GM23248 (cell line): ENCODE measurements at regions not wholly inside any gene's neighbourhood (a gene's known extent, or its start where the extent isn't known, plus 50 kb on each side); places are given as distances from the start of the nearest gene placed in this dataset.

Experiments
- DNase-seq: peaks from one replicate; pipeline ENCODE4 v3.0.0-alpha.2; 2015
- H2AFZ ChIP-seq: fragments of 200-600 bp; sonication (generic); 2 replicates; pipeline ENCODE4 v1.6.1; 2016; ENCODE audit warnings: antibody characterized with exemption
- H3F3A ChIP-seq: fragments of 200-600 bp; sonication (generic); 2 replicates; pipeline ENCODE4 v1.6.1; 2016; ENCODE audit warnings: mild to moderate bottlenecking, antibody characterized with exemption, mixed run types; ENCODE audit not compliant: insufficient read depth
- H3K27ac ChIP-seq: fragments of 200-600 bp; sonication (generic); 2 replicates; pipeline ENCODE4 v1.5.1; 2016; ENCODE audit warnings: mild to moderate bottlenecking
- H3K27me3 ChIP-seq: fragments of 200-600 bp; sonication (generic); replicated peaks from 2 replicates; pipeline ENCODE4 v1.6.1; 2016; ENCODE audit warnings: mild to moderate bottlenecking; ENCODE audit not compliant: insufficient read depth
- H3K36me3 ChIP-seq: fragments of 200-600 bp; sonication (generic); 2 replicates; pipeline ENCODE4 v1.6.1; 2016; ENCODE audit warnings: low read depth, mild to moderate bottlenecking
- H3K4me1 ChIP-seq: fragments of 200-600 bp; sonication (generic); 2 replicates; pipeline ENCODE4 v1.6.1; 2016; ENCODE audit warnings: mild to moderate bottlenecking; ENCODE audit not compliant: insufficient read depth
- H3K4me2 ChIP-seq: fragments of 200-600 bp; sonication (generic); one replicate; pipeline ENCODE4 v1.6.1; 2016; ENCODE audit warnings: mild to moderate bottlenecking; ENCODE audit not compliant: unreplicated experiment
- H3K4me3 ChIP-seq: fragments of 200-600 bp; sonication (generic); 2 replicates; pipeline ENCODE4 v1.5.1; 2016; ENCODE audit warnings: mild to moderate bottlenecking
- H3K79me2 ChIP-seq: fragments of 200-600 bp; sonication (generic); 2 replicates; pipeline ENCODE4 v1.6.1; 2016; ENCODE audit warnings: mild to moderate bottlenecking; ENCODE audit not compliant: insufficient read depth
- H3K9ac ChIP-seq: fragments of 200-600 bp; sonication (generic); 2 replicates; pipeline ENCODE4 v1.6.1; 2016; ENCODE audit warnings: mild to moderate bottlenecking
- H3K9me2 ChIP-seq: fragments of 200-600 bp; sonication (generic); 2 replicates; pipeline ENCODE4 v1.6.1; 2016; ENCODE audit warnings: mixed run types, mild to moderate bottlenecking, moderate library complexity; ENCODE audit not compliant: insufficient read depth
- H3K9me3 ChIP-seq: fragments of 200-600 bp; sonication (generic); one replicate; pipeline ENCODE4 v1.6.1; 2017; ENCODE audit warnings: low read depth
- H4K20me1 ChIP-seq: fragments of 200-600 bp; sonication (generic); 2 replicates; pipeline ENCODE4 v1.6.0; 2016; ENCODE audit not compliant: insufficient read depth
- EZH2 ChIP-seq: fragments of 200-600 bp; sonication (generic); IDR thresholded peaks from 2 replicates; pipeline ENCODE4 v1.6.1; 2018; ENCODE audit warnings: antibody characterized with exemption, mild to moderate bottlenecking; ENCODE audit not compliant: insufficient read depth, poor library complexity, severe bottlenecking
- EZH2phosphoT487 ChIP-seq: fragments of 200-600 bp; sonication (generic); IDR thresholded peaks from 2 replicates; pipeline ENCODE4 v1.6.1; 2018; ENCODE audit warnings: antibody characterized with exemption, moderate library complexity, mild to moderate bottlenecking, low read depth; ENCODE audit not compliant: insufficient read depth
- WGBS, 2 experiments: methylation state at CpG; one replicate each; pipeline ENCODE4 v1.1.6; 2015 to 2017; ENCODE audit warnings: low lambda C conversion rate in 2 of 2, low coverage in 1 of 2; ENCODE audit errors: missing lambda C conversion rate in 2 of 2; 5-methylcytosine and 5-hydroxymethylcytosine counted together
- in situ Hi-C: fragments of 300-500 bp; cut with MboI; formaldehyde crosslinking; loops from 2 replicates; pipeline ENCODE4 v1.15.0; 2020

GRCh38 chr15:46607077-46607476 lies 972.2 kb downstream of the SQOR start:
- no peak overlapping the region for H3K4me2 ChIP-seq
- in situ Hi-C loops = no loop called here
- WGBS, 2 experiments = 11 to 12% methylated on average over 3 of the region's 3 CpGs

DNA sequence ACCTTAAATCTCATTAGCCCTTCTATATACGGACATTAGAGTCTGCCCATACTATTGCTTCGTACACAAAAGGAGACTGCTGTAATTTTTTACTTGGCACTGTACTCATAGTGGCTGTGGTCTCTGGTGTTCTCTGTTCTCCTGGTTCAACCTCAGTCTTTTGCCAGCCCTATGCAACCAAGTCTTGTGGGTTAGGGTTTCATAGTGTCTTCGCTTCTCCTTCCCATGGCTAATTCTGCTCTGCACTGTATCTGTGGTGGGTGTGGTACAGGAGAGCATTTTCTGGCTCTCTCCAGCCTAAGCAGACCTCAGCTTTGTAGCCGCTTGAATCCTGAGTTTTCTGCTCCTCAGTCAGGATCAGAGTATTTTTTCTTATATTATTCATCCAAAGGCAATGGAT lies 981.2 kb downstream of the SQOR start:
- no peak for DNase-seq

More at GRCh38 chr15:46607077-46607476, 972.2 kb downstream of the SQOR start:
- Histone ChIP-seq H3K27me3 (no peaks in the 10 kb centered on the region), H3K36me3 (no peaks in the 10 kb centered on the region), H3K9me3 (no peaks in the 10 kb centered on the region), H3K9ac (no peak overlapping the region), H3F3A (no peaks in the 10 kb centered on the region), H3K79me2 (no peaks in the 10 kb centered on the region), H4K20me1 (no peaks in the 10 kb centered on the region), H2AFZ (no peak overlapping the region), H3K27ac (no peak overlapping the region), H3K9me2 (no peaks in the 10 kb centered on the region), H3K4me1 (no peaks in the 10 kb centered on the region), H3K4me3 (no peak overlapping the region)
- no peak for TF ChIP-seq EZH2phosphoT487
- TF ChIP-seq EZH2 = no peak
- DNase-seq = no peak

DNA sequence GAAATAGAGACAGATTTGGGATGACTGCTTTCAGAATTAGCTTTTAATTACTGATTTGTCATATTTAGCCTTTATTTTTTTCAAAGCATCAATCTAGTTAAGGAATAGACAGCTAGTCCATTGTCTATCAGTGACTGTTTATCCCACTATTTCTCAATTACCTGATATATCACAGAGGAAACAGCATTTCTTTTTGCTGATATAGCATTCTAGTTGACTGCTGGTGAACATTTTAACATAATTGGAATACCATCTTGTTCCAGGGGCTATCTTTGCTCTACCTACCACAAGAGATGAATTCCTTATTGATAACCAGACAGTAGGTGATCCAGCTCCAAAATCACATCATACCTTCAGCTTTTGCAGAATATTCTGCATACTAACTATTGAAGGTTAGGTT lies 982.7 kb downstream of the SQOR start:
- Histone ChIP-seq H3K36me3 (no peaks in the 10 kb centered on the region), H3K9ac (no peak overlapping the region), H3K27ac (no peak overlapping the region), H3F3A (no peaks in the 10 kb centered on the region), H3K27me3 (no peaks in the 10 kb centered on the region), H3K4me1 (no peaks in the 10 kb centered on the region), H3K9me2 (no peaks in the 10 kb centered on the region), H4K20me1 (no peaks in the 10 kb centered on the region), H3K9me3 (no peaks in the 10 kb centered on the region), H2AFZ (no peak overlapping the region), H3K4me3 (no peak overlapping the region), H3K4me2 (no peak overlapping the region), H3K79me2 (no peaks in the 10 kb centered on the region)
- no peak for TF ChIP-seq EZH2
- TF ChIP-seq EZH2phosphoT487 = no peak
- no peak for DNase-seq
- in situ Hi-C loops = no loop called here

More for the DNA sequence above, 981.2 kb downstream of the SQOR start:
- Histone ChIP-seq H3K9ac (no peak overlapping the region), H3K36me3 (no peaks in the 10 kb centered on the region), H3K4me1 (no peaks in the 10 kb centered on the region), H3K4me3 (no peak overlapping the region), H2AFZ (no peak overlapping the region), H3K4me2 (no peak overlapping the region), H3K27ac (no peak overlapping the region), H3K27me3 (no peaks in the 10 kb centered on the region), H3K79me2 (no peaks in the 10 kb centered on the region), H3K9me2 (no peaks in the 10 kb centered on the region), H3F3A (no peaks in the 10 kb centered on the region), H4K20me1 (no peaks in the 10 kb centered on the region), H3K9me3 (no peaks in the 10 kb centered on the region)
- in situ Hi-C loops = no loop called here
- no peak for TF ChIP-seq EZH2
- 21 to 28% methylated on average over 4 of the region's 4 CpGs for WGBS, 2 experiments

DNA sequence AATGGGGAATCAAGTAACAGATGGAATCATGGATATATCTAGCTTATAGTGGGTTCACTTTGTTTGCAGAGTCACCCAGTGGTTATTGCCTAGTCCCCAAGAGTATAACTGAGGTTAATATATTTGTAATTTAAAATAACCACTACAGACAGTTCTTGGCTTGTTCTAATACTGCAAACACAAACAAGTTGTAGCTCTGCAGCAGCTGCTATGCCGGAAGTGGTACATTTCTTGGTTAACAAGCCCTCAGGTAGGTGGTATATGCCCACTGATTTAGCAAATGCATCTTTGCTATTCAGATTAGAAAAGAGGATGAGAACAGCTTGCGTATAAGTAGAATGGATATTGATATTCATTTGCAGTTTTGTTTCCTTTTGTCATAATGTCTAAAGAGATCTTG lies 984.2 kb downstream of the SQOR start:
- Histone ChIP-seq H3K4me1 (no peaks in the 10 kb centered on the region), H3K27ac (no peak overlapping the region), H3K9me2 (no peaks in the 10 kb centered on the region), H3K9me3 (no peaks in the 10 kb centered on the region), H2AFZ (no peak overlapping the region), H3K4me2 (no peak overlapping the region), H4K20me1 (no peaks in the 10 kb centered on the region), H3K79me2 (no peaks in the 10 kb centered on the region), H3K36me3 (no peaks in the 10 kb centered on the region), H3K27me3 (no peaks in the 10 kb centered on the region), H3K9ac (no peak overlapping the region), H3K4me3 (no peak overlapping the region), H3F3A (no peaks in the 10 kb centered on the region)
- TF ChIP-seq EZH2 (no peak), EZH2phosphoT487 (no peak)
- in situ Hi-C loops = no loop called here
- 24 to 35% methylated on average over 2 of the region's 2 CpGs for WGBS, 2 experiments
- DNase-seq = no peak

- in situ Hi-C loops = no loop called here
- no peaks in the 10 kb centered on the region for H3F3A ChIP-seq
- H3K36me3 ChIP-seq = no peaks in the 10 kb centered on the region
- no peak overlapping the region for H3K4me3 ChIP-seq
- H3K27ac ChIP-seq = no peak overlapping the region
- TF ChIP-seq EZH2phosphoT487 = no peak
- no peak for TF ChIP-seq EZH2
- H3K9ac ChIP-seq = no peak overlapping the region
- no peak overlapping the region for H3K4me2 ChIP-seq
- H3K9me3 ChIP-seq = no peaks in the 10 kb centered on the region
- H4K20me1 ChIP-seq = no peaks in the 10 kb centered on the region
- no peaks in the 10 kb centered on the region for H3K4me1 ChIP-seq
- no peak overlapping the region for H2AFZ ChIP-seq
- DNase-seq = no peak
- no peaks in the 10 kb centered on the region for H3K27me3 ChIP-seq
- no peaks in the 10 kb centered on the region for H3K79me2 ChIP-seq
- no peaks in the 10 kb centered on the region for H3K9me2 ChIP-seq
Observed at GRCh38 chr15:46620392-46621013, 985.7 kb downstream of the SQOR start.
